ENCODE measurements at regions not wholly inside any gene's neighbourhood (a gene's known extent, or its start where the extent isn't known, plus 50 kb on each side); places are given as distances from the start of the nearest gene placed in this dataset.

DNA sequence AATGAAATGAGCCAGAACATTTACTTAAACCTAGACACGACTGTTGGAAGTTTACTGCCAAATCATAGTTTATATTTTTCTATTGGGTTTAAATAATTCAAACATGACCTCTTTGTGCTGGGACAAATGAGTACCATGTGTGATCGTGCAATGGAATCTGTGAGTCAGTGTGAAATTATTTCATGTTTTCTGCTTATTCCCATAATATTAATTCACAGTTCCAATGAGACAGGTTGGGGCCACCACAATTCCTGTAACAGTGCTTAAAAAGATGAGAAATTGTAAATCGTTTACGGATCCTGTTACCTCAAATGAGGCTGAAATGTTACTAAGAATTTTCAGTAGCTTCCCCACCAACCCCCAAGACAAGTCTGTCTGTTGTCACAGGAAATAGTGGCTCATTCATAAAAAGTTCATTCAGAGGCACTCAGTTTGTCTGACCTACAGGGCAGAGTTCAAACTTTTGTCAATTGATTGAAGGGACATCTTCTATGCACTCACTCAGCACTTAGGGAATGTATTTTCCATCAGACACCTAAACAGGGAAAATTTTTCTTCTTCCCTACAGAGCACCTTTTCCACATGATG, 563.9 kb upstream of the ADAMTS16 start:
- no peak overlapping the region for H3K27ac ChIP-seq
- H3K36me3 ChIP-seq: no peaks in the 10 kb centered on the region
- no peaks in the 10 kb centered on the region for H3K27me3 ChIP-seq
- DNase-seq: no peak
- peaks cover 0 to 3% (median 0%) of the 10 kb centered on the region in 4 donors for H3K9me3 ChIP-seq
- no peaks in the 10 kb centered on the region for H3K4me1 ChIP-seq
- TF ChIP-seq POLR2A (IDR thresholded peaks at IDR 0.05): no peak
- TF ChIP-seq, protein P1, sequence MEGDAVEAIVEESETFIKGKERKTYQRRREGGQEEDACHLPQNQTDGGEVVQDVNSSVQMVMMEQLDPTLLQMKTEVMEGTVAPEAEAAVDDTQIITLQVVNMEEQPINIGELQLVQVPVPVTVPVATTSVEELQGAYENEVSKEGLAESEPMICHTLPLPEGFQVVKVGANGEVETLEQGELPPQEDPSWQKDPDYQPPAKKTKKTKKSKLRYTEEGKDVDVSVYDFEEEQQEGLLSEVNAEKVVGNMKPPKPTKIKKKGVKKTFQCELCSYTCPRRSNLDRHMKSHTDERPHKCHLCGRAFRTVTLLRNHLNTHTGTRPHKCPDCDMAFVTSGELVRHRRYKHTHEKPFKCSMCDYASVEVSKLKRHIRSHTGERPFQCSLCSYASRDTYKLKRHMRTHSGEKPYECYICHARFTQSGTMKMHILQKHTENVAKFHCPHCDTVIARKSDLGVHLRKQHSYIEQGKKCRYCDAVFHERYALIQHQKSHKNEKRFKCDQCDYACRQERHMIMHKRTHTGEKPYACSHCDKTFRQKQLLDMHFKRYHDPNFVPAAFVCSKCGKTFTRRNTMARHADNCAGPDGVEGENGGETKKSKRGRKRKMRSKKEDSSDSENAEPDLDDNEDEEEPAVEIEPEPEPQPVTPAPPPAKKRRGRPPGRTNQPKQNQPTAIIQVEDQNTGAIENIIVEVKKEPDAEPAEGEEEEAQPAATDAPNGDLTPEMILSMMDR (IDR thresholded peaks at IDR 0.05): no peak
- no peak overlapping the region for H3K4me3 ChIP-seq

DNA sequence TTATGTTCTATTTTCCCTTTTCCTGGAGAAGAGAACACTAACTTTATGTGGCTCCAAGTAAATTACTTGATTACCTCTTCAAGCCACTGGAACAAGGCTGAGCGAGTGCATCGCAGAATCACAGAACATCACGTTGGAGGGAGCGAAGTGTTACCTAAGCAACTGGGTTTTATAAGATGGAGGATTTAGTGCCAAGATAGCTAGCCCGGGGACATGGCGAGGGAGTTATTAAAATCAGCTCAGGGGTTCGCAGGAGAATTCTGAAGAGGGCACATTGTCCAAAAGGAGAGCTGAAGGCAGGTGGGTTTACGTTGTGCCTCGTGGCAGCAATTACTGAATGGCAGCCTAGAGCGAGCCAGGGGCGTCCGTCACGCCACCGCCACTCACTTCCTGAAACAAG, 563.2 kb upstream of the ADAMTS16 start:
- TF ChIP-seq POLR2A (IDR thresholded peaks at IDR 0.05): no peak
- TF ChIP-seq, protein P1 (IDR thresholded peaks at IDR 0.05): no peak
- DNase-seq: no peak
- Histone ChIP-seq H3K9me3 (peaks cover 0 to 3% (median 0%) of the 10 kb centered on the region in 4 donors), H3K4me1 (no peaks in the 10 kb centered on the region), H3K4me3 (no peak overlapping the region), H3K36me3 (no peaks in the 10 kb centered on the region), H3K27ac (no peak overlapping the region), H3K27me3 (no peaks in the 10 kb centered on the region)

DNA sequence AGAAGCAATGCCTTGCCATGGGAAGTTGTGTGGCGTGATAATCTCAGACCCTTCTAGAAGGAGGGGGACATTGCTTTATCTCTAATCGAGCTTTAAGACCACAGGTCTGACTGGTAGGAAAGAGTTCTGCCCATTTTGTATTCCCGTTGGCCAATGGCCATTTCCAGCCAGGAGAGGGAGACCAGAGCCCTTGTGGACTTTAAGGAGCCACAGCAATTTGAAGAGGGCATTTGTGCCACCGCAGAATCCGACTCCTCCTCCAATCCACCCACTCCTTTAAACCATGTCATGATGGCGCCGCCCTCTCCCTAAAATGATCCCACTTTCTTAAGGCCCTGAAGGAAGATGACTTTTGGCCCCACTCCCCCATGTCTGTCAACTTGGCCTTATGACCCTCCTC, 560.5 kb upstream of the ADAMTS16 start:
- H3K4me3 ChIP-seq: no peak overlapping the region
- TF ChIP-seq, protein P1 (IDR thresholded peaks at IDR 0.05): no peak
- TF ChIP-seq POLR2A (IDR thresholded peaks at IDR 0.05): no peak
- H3K27ac ChIP-seq: no peak overlapping the region
- no peaks in the 10 kb centered on the region for H3K4me1 ChIP-seq
- no peaks in the 10 kb centered on the region for H3K36me3 ChIP-seq
- H3K27me3 ChIP-seq: no peaks in the 10 kb centered on the region
- peaks cover 0 to 3% (median 0%) of the 10 kb centered on the region in 4 donors for H3K9me3 ChIP-seq
- DNase-seq: no peak

DNA sequence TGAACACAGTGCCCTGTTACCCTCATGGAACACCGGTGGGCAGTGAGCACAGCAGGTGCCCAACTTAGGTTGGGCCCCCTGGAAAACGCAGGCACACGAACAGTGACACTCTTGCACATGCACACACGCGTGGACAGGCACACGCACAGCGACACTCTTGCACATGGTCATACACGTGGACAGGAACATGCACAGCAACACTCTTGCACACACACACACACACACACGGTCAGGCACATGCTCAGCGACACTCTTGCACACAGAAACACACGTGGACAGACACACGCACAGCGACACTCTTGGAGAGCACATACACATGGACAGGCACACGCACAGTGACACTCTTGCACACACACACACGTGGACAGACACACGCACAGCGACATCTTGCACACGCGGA, 559.4 kb upstream of the ADAMTS16 start:
- H3K27ac ChIP-seq: no peak overlapping the region
- TF ChIP-seq POLR2A (IDR thresholded peaks at IDR 0.05): no peak
- TF ChIP-seq, protein P1 (IDR thresholded peaks at IDR 0.05): no peak
- H3K9me3 ChIP-seq: peaks cover 0 to 3% (median 0%) of the 10 kb centered on the region in 4 donors
- DNase-seq: no peak
- no peak overlapping the region for H3K4me3 ChIP-seq
- no peaks in the 10 kb centered on the region for H3K27me3 ChIP-seq
- H3K4me1 ChIP-seq: no peaks in the 10 kb centered on the region
- no peaks in the 10 kb centered on the region for H3K36me3 ChIP-seq

DNA sequence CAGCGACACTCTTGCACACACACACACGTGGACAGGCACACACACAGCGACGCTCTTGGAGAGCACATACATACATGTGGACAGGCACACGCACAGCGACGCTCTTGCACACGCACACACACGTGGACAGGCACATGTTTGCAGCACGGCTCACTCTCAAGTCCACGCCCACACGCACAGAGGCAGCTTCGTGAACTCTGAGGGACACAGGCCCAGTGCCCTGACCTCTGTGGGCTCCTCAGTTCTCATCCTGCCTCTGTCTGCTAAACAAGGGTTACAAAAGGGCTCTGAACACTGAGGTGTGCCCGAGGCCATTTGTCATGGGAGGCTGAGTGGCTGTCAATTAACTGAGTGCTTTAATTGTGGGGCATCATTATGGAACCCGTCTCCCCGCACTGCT, 558.8 kb upstream of the ADAMTS16 start:
- DNase-seq: no peak
- no peaks in the 10 kb centered on the region for H3K27me3 ChIP-seq

More for the DNA sequence above, 558.8 kb upstream of the ADAMTS16 start:
- H3K4me3 ChIP-seq: no peak overlapping the region
- TF ChIP-seq, protein P1 (IDR thresholded peaks at IDR 0.05): no peak
- TF ChIP-seq POLR2A (IDR thresholded peaks at IDR 0.05): no peak
- no peak overlapping the region for H3K27ac ChIP-seq
- H3K4me1 ChIP-seq: no peaks in the 10 kb centered on the region
- peaks cover 0 to 3% (median 0%) of the 10 kb centered on the region in 4 donors for H3K9me3 ChIP-seq
- no peaks in the 10 kb centered on the region for H3K36me3 ChIP-seq

All from Peyer's patch (tissue), 4 donors.